ENCODE measurements at regions not wholly inside any gene's neighbourhood (a gene's known extent, or its start where the extent isn't known, plus 50 kb on each side); places are given as distances from the start of the nearest gene placed in this dataset.

DNA sequence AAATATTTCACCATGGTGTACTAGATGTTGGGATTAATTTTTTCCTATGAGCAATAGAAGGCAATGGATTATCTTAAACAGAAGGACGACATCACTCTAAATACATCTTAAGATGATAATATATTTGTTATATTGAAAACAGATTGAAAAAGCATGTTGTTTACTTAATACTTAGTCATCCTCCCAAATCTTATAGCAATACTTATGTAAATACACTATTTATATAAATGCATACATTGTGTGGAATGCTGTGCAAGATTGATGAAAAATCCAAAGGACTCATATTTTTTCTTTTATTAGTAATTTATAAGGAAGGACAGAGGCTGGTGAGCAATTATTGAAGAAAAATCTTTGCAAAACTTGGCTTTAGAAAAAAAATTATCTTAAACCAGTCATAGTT lies 593.5 kb downstream of the MMUT start:
- TF ChIP-seq, protein P1, sequence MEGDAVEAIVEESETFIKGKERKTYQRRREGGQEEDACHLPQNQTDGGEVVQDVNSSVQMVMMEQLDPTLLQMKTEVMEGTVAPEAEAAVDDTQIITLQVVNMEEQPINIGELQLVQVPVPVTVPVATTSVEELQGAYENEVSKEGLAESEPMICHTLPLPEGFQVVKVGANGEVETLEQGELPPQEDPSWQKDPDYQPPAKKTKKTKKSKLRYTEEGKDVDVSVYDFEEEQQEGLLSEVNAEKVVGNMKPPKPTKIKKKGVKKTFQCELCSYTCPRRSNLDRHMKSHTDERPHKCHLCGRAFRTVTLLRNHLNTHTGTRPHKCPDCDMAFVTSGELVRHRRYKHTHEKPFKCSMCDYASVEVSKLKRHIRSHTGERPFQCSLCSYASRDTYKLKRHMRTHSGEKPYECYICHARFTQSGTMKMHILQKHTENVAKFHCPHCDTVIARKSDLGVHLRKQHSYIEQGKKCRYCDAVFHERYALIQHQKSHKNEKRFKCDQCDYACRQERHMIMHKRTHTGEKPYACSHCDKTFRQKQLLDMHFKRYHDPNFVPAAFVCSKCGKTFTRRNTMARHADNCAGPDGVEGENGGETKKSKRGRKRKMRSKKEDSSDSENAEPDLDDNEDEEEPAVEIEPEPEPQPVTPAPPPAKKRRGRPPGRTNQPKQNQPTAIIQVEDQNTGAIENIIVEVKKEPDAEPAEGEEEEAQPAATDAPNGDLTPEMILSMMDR (IDR thresholded peaks at IDR 0.05), result no peak
- TF ChIP-seq POLR2A (IDR thresholded peaks at IDR 0.05) (no peak), EP300 (IDR thresholded peaks at IDR 0.05) (no peak), POLR2AphosphoS5 (IDR thresholded peaks at IDR 0.05) (no peak)
